ENCODE measurements at regions not wholly inside any gene's neighbourhood (a gene's known extent, or its start where the extent isn't known, plus 50 kb on each side); places are given as distances from the start of the nearest gene placed in this dataset.

GRCh38 chr12:94770791-94771190, 120.4 kb upstream of the TMCC3 start:
- no peak overlapping the region for H2AFZ ChIP-seq (ENCODE audit: low read depth)
- no peak overlapping the region for H3K4me2 ChIP-seq
- no peak overlapping the region for H3K4me3 ChIP-seq (ENCODE audit: low read depth in 2 of 2, low read length in 1 of 2)
- no peak overlapping the region for H3K9ac ChIP-seq
- no peaks in the 10 kb centered on the region for H4K20me1 ChIP-seq (ENCODE audit: insufficient read depth)
- no peaks in the 10 kb centered on the region for H3K9me3 ChIP-seq
- H3K27ac ChIP-seq (ENCODE audit: low read depth in 2 of 2, low read length in 1 of 2) = no peak overlapping the region
- no peak for DNase-seq
- POLR2A ChIA-PET = no interaction called here
- no peaks in the 10 kb centered on the region for H3K9me2 ChIP-seq
- 59% methylated on average over 6 of the region's 6 CpGs for whole genome bisulfite sequencing (ENCODE audit: low lambda C conversion rate)
- no peaks in the 10 kb centered on the region for H3K36me3 ChIP-seq (replicated peaks in 1 of 2; ENCODE audit: control insufficient read depth in 1 of 2, insufficient read depth in 2 of 2, low read length in 1 of 2)
- H3K79me2 ChIP-seq (ENCODE audit: insufficient read depth) = no peaks in the 10 kb centered on the region
- H3K4me1 ChIP-seq (ENCODE audit: control insufficient read depth in 1 of 2, insufficient read depth in 2 of 2, low read depth in 1 of 2, low read length in 1 of 2) = peaks cover 0 to 6% of the 10 kb centered on the region in 2 experiments; a peak in 3 of 4 replicates
- no peaks in the 10 kb centered on the region for H3F3A ChIP-seq (replicated peaks; ENCODE audit: insufficient read depth)
- TF ChIP-seq FOSL2 (IDR thresholded peaks at IDR 0.05; ENCODE audit: borderline replicate concordance, low read depth) (no peak), POLR2AphosphoS5 (IDR thresholded peaks at IDR 0.05; ENCODE audit: low read depth, low read length) (no peak), CHD2 (IDR thresholded peaks at IDR 0.05; ENCODE audit: low read length, partially characterized antibody) (no peak), RCOR1 (IDR thresholded peaks at IDR 0.05; ENCODE audit: low read length) (no peak), ELF1 (IDR thresholded peaks at IDR 0.05) (no peak)
- H3K27me3 ChIP-seq (ENCODE audit: insufficient read depth) = no peaks in the 10 kb centered on the region; the same call in 1 of the 2 replicates
- CTCF ChIA-PET = interaction anchor here (1.6 kb wide), 1 partner anchor 105 kb away, joined by 4 read pairs; no protein-coding TSS in a partner anchor

GRCh38 chr12:94769776-94770759, 119.7 kb upstream of the TMCC3 start:
- Histone ChIP-seq H3K9me3 (no peaks in the 10 kb centered on the region), H3K4me1 (ENCODE audit: control insufficient read depth in 1 of 2, insufficient read depth in 2 of 2, low read depth in 1 of 2, low read length in 1 of 2) (peaks cover 0 to 6% of the 10 kb centered on the region in 2 experiments; a peak in 3 of 4 replicates), H3K4me2 (no peak overlapping the region), H3K79me2 (ENCODE audit: insufficient read depth) (no peaks in the 10 kb centered on the region), H3K27ac (ENCODE audit: low read depth in 2 of 2, low read length in 1 of 2) (no peak overlapping the region), H3K27me3 (ENCODE audit: insufficient read depth) (no peaks in the 10 kb centered on the region; the same call in 1 of the 2 replicates), H3K4me3 (ENCODE audit: low read depth in 2 of 2, low read length in 1 of 2) (no peak overlapping the region), H4K20me1 (ENCODE audit: insufficient read depth) (no peaks in the 10 kb centered on the region), H3K36me3 (replicated peaks in 1 of 2; ENCODE audit: control insufficient read depth in 1 of 2, insufficient read depth in 2 of 2, low read length in 1 of 2) (no peaks in the 10 kb centered on the region), H3K9me2 (no peaks in the 10 kb centered on the region), H3F3A (replicated peaks; ENCODE audit: insufficient read depth) (no peaks in the 10 kb centered on the region), H3K9ac (no peak overlapping the region), H2AFZ (ENCODE audit: low read depth) (no peak overlapping the region)
- DNase-seq = no peak
- no peak for TF ChIP-seq ZBTB33 (IDR thresholded peaks at IDR 0.05; ENCODE audit: borderline replicate concordance, low read depth)
- TF ChIP-seq POLR2AphosphoS5 (IDR thresholded peaks at IDR 0.05; ENCODE audit: low read depth, low read length) = no peak
- TF ChIP-seq RFX5 (IDR thresholded peaks at IDR 0.05; ENCODE audit: low read length) = no peak
- TF ChIP-seq MEF2A (IDR thresholded peaks at IDR 0.05; ENCODE audit: borderline replicate concordance, low read depth) = no peak
- no peak for TF ChIP-seq NFIC (IDR thresholded peaks at IDR 0.05; ENCODE audit: borderline replicate concordance)
- no peak for TF ChIP-seq JUND (IDR thresholded peaks at IDR 0.05)
- TF ChIP-seq PBX3 (IDR thresholded peaks at IDR 0.05) = no peak
- no peak for TF ChIP-seq RCOR1 (IDR thresholded peaks at IDR 0.05; ENCODE audit: low read length)
- TF ChIP-seq, protein P1, sequence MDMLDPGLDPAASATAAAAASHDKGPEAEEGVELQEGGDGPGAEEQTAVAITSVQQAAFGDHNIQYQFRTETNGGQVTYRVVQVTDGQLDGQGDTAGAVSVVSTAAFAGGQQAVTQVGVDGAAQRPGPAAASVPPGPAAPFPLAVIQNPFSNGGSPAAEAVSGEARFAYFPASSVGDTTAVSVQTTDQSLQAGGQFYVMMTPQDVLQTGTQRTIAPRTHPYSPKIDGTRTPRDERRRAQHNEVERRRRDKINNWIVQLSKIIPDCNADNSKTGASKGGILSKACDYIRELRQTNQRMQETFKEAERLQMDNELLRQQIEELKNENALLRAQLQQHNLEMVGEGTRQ (IDR thresholded peaks at IDR 0.05; ENCODE audit: borderline replicate concordance, low read depth, low read length) = no peak
- no peak for TF ChIP-seq SIN3A (IDR thresholded peaks at IDR 0.05; ENCODE audit: borderline replicate concordance, low read depth, low read length)
- no peak for TF ChIP-seq SMC3 (IDR thresholded peaks at IDR 0.05; ENCODE audit: low read depth, low read length)
- no peak for TF ChIP-seq FOXJ3 (CRISPR knock-in tag; IDR thresholded peaks at IDR 0.05)
- no peak for TF ChIP-seq REST (IDR thresholded peaks at IDR 0.05; ENCODE audit: low read depth, low read length)
- no peak for TF ChIP-seq TAF1 (IDR thresholded peaks at IDR 0.05; ENCODE audit: borderline replicate concordance, low read depth, low read length)
- ChIA-PET POLR2A (no interaction called here), CTCF (interaction anchor here (0.8 to 1.6 kb wide), 3 partner anchors 16 to 224 kb away, joined by 3 to 4 read pairs (median 3); no protein-coding TSS in a partner anchor)
- WGBS (ENCODE audit: low lambda C conversion rate) = 48% methylated on average over 5 of the region's 5 CpGs

Data from SK-N-SH (cell line).